Ureter (tissue), 1 donor: ENCODE measurements at regions not wholly inside any gene's neighbourhood (a gene's known extent, or its start where the extent isn't known, plus 50 kb on each side); places are given as distances from the start of the nearest gene placed in this dataset.

Experiments
- DNase-seq: peaks from one replicate; pipeline ENCODE4 v3.0.0-alpha.2; 2020; ENCODE audit warnings: low spot score
- donor health status: DM: yes; HTN: yes; CAD: no.

DNA sequence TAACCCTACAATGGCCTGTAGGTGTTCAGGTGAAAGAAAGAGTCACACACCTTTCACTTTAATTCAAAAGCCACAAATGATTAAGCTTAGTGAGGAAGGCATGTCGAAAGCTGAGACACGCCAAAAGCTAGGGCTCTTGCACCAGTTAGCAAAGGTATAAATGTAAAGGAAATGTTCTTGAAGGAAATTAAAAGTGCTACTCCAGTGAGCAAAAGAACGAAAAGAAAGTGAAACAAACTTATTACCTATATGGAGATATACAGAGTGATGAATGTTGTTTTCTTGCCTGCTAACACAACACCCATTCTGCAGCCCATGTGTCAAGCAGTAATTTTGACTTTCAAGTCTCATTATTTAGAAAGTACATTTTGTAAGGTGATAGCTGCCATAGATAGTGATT lies 254.2 kb upstream of the SLC24A2 start:
- DNase-seq: no peak

GRCh38 chr9:20042128-20042711 lies 253.4 kb upstream of the SLC24A2 start:
- DNase-seq: no peak

GRCh38 chr9:20041697-20042081 lies 252.9 kb upstream of the SLC24A2 start:
- DNase-seq: no peak

- DNase-seq: no peak
Measured at GRCh38 chr9:20040991-20041696, 252.3 kb upstream of the SLC24A2 start.

DNA sequence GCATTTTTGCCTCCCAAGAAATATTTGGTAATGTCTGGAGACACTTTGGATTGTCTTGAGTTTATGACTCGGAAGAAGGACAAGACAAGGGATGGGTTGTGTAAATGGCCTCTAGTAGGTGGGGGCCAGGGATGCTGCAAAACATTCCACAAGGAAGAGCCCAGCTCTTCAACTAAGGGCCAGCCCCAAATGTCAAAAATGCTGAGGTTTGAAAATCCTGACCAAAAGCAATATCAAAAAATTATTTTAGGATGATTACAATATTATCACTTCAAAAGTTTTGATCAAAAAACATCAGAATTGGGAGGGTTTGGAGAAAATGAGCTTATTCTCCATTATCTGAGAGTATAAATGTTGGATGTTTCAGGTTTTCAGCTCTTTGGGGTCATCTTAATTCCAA lies 248.9 kb upstream of the SLC24A2 start:
- DNase-seq: no peak

GRCh38 chr9:20033511-20033910 lies 244.7 kb upstream of the SLC24A2 start:
- no peak for DNase-seq

DNA sequence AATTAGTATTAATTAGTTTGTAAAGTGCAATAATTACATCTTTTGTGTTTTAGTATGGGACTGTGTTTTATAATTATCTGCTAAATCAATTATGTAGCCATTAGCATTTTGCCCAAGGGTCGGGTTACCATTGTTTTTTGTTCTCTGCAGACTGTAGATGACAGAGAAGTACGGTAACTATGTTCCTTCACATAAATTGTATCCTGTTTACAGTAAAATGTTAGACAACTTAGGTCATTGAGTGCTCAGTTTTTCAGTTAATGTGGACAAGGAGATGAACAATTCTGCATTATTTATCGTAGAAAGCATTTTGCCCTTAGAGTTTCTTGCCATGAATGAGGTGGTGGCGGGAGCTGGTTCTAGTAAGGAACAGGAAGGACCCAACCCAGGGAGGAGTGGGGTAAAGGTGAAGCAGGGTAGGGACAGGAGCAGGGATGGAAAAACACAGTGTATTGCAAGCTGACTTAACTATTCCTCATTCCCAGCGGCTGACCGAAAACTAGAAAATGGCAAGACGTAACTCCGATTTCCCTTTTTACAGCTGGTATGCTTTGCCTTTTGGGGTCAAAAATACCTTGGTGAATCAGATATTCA lies 243.7 kb upstream of the SLC24A2 start:
- no peak for DNase-seq

DNA sequence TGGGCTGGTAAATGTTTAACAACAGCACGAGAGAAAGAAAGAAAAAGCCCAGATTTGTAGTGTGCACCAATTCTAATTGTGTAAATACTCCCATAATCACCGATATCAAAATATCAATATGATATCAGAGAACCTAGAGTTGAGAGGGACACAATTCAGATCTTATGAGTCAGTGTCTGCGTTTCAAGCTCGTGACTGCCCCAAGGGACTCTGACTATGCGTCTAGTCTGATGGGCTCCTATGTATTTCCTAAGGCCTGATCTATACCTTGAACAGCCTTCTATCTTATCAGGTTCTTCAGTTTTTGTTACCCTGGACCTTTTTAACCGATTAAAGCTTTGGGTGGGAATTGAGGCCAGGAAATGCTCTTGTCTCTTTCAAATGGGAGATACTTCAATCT lies 243.0 kb upstream of the SLC24A2 start:
- no peak for DNase-seq

DNA sequence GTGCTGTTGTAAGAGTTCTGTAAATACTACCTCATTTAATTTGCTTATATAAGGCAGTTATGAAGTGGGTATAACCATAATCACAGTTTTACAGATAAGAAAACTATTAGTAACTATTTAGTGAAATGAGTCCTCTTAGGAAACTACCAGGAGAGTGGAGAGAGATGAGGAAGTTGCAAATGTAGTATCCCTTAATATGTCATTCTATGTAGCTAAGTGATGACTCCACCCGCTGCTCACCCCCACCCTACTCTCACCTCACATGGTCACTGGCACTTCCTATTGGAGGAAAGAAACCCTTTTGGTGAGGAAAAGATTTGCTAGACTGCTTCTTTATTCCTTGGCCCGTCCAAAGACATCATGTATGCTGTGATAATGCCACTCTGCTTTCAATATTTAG lies 241.8 kb upstream of the SLC24A2 start:
- DNase-seq: no peak

GRCh38 chr9:20030221-20030620 lies 241.4 kb upstream of the SLC24A2 start:
- no peak for DNase-seq

- DNase-seq: no peak
Measured at GRCh38 chr9:20028849-20029231, 240.0 kb upstream of the SLC24A2 start.

DNA sequence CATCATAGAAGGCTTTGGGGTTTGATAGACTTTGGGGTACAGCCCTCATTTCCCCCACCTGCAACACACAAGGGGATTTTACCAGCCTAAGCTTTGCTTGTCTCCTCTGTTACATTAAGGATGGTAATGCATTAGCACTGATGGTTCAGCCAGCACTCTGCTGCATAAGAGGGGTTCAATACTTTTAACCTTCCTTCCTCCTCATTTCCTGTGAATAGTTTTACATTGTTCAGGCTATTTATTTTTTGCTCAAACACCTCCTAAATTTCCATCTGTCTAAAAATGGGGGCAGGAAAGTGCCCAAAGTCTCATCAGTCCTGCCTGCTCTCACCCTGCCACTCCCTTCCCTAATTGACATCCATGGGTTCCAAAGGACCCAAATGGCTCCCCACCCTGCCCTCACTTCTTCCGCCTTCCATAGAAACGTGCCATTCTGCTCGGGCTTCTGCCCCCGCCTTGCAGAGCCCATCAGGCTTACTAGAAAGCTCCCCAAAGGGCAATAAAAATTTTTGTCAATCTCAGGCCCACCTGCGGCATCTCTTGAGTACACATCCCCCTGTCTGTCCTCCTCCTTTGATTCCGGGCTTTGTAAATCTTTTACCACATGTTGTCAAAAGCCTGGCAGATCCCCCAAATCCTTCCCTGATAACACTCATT lies 239.5 kb upstream of the SLC24A2 start:
- DNase-seq: no peak

DNA sequence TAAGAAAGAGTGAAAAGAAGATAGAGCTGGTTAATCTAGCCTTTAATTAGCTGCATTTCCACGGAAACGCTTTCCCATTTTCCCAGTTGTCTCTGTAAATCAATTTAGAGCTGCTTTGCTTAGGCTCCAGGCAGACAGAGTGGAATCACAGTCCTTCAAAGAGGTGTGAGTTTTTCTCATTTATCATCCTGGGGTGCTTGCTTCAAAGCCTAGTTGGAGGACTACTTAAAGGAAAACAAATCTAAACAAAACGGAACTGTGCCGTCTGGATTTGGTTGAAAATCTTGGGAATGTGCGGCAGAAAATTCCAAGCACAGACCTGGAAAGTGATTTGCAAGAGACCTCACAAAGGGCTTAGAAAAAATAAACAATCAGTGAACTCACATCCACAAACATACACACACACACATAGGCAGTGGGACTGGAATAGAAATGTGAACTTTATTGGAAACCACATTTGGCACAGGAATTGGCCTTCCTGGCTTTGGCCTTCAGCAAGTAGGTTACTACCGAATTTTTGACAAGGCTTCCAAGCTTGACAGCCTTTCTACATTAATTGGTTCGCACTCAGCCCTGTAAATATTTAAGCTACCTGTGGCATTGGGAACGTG lies 235.2 kb upstream of the SLC24A2 start:
- DNase-seq: no peak

DNA sequence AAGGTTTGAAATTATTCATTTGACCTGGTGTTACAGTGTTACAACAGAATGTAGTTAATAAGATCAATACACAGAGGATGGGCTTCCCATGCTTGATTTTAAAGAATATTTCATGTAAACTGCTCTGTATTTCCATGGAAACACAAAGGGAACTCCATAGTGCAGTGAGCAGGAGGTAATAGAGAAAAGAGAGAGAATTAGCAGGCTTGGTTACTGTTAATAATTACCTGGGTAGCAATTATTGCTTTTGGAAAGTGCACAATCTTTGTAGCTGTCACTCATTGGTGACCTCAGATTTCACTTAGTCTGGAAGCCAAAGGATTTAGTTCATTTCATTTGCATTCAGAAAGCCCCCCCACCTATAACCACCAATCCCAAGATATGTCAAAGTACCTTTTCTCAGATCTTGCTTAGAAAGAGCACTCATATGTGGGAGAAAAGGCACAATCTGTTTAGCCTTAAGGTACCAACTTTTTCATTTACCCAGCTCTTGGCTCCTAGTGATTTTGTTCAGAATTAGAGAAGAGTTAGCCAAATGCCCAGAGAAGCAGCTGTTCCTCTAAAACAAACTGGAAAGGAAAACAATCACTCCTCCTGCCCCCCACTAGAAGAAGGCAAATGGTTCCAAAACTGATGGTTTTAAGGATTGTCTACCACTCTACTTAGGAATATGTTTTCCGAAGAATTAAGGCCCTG lies 234.5 kb upstream of the SLC24A2 start:
- DNase-seq: no peak

- no peak for DNase-seq
Measured at GRCh38 chr9:20022410-20022809, 233.6 kb upstream of the SLC24A2 start.

DNA sequence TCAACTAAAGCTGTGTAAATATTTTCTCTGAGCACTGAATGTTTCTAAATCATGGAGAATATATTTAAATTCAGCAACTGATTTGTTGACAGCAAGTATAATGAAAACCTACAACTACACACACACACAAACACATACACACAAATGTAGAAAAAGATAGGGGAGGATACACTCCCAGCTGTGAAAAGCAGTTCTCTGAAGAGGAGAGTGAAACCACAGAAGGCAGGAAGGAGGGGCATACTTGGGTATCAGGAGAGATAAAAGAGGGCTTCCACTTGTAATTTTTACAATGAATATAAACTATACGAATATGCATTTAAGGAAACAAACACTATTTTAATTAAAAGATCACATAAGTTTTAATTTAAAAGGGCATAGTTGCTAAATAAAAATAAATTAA lies 227.8 kb upstream of the SLC24A2 start:
- DNase-seq: no peak

DNA sequence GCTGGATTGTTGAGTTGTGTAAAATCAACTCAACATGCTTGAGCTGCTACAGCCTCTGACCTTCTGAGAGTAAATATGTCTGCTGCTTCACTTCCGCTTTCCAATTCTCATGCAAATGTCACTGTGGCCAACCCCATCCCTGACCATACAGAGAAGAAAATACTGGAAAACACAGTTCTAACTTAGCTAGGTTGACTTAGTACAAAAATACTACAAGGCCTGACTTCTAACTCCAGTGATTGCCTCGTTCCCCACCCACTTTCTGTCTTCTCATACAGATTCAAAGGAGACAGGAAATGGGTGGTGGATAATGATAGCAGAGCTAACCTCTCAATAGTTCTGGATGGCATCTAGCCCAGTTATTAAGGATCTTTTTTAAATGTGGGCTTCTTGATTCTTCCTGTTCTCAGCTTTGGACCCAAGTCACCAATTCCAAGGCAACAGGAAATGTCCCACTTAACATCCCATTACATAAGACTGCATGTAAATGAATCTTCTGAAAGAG lies 226.6 kb upstream of the SLC24A2 start:
- no peak for DNase-seq

- DNase-seq: no peak
Measured at GRCh38 chr9:20014168-20014567, 225.3 kb upstream of the SLC24A2 start.

GRCh38 chr9:20012232-20012631 lies 223.4 kb upstream of the SLC24A2 start:
- DNase-seq: no peak

DNA sequence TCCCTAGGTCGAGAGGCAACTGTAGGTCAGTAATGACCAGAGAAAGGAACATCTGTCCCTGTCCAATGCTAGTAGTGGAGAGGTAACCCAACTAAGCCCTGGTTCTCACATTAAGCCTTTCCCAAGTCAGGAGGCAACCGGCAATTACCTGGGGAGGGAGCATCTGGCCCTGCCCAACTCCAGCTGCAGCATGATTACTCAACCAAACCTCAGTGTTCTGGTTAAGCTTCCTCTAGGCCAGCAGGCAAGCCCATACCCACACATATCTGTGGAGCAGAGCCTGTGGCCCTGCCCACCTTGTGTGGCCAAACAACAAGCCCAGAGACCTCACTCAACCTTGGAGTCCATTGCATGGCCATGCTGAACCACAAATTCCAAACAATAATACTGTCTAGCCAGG lies 220.8 kb upstream of the SLC24A2 start:
- DNase-seq: no peak

- DNase-seq: no peak
Measured at GRCh38 chr9:20002011-20002410, 213.2 kb upstream of the SLC24A2 start.

GRCh38 chr9:20001058-20001457 lies 212.2 kb upstream of the SLC24A2 start:
- no peak for DNase-seq
